Upper lobe of left lung (tissue), 4 donors: ENCODE measurements at regions not wholly inside any gene's neighbourhood (a gene's known extent, or its start where the extent isn't known, plus 50 kb on each side); places are given as distances from the start of the nearest gene placed in this dataset.

Source experiments
- CTCF ChIP-seq, 6 experiments: fragments of 450-650 bp in 4 of 6; fragments of 200-600 bp in 2 of 6; sonication (generic) in 2 of 6; IDR thresholded peaks; one replicate each; pipeline ENCODE4 v1.5.1; 2016 to 2019; ENCODE audit warnings: antibody characterized with exemption in 6 of 6
- EP300 ChIP-seq, 4 donors: sonication (generic); formaldehyde crosslinking; IDR thresholded peaks; one replicate each; pipeline ENCODE4 v1.5.1; 2017; ENCODE audit warnings: antibody characterized with exemption in 4 of 4, control low read depth in 2 of 4
- POLR2A ChIP-seq, 4 donors: fragments of 450-650 bp; IDR thresholded peaks; one replicate each; pipeline ENCODE4 v1.5.1; 2016 to 2017; ENCODE audit warnings: antibody characterized with exemption in 4 of 4, mild to moderate bottlenecking in 2 of 4

GRCh38 chr11:70775386-70776075 is 377.2 kb downstream of the CTTN start:
- TF ChIP-seq CTCF (IDR thresholded peaks at IDR 0.05) (no peak), EP300 (IDR thresholded peaks at IDR 0.05) (no peak), POLR2A (IDR thresholded peaks at IDR 0.05) (no peak)
